Immature natural killer cell (primary cell): ENCODE measurements at regions not wholly inside any gene's neighbourhood (a gene's known extent, or its start where the extent isn't known, plus 50 kb on each side); places are given as distances from the start of the nearest gene placed in this dataset.

Experiments used
- DNase-seq, 3 donors: peaks; one replicate each; pipeline ENCODE4 v3.0.0; 2022; ENCODE audit warnings: mixed read lengths in 1 of 3
- H3K27ac Mint-ChIP-seq, 6 donors: one replicate each; pipeline ENCODE4 v1.8.0; 2020; ENCODE audit warnings: mixed read lengths in 6 of 6, mild to moderate bottlenecking in 5 of 6, inconsistent platforms in 4 of 6, moderate library complexity in 3 of 6
- H3K27me3 Mint-ChIP-seq, 3 donors: one replicate each; pipeline ENCODE4 v1.8.0; 2020 to 2021; ENCODE audit warnings: low read depth in 3 of 3, mild to moderate bottlenecking in 3 of 3, mixed read lengths in 3 of 3, moderate library complexity in 3 of 3, inconsistent platforms in 1 of 3
- H3K36me3 Mint-ChIP-seq, 3 donors: one replicate each; pipeline ENCODE4 v1.8.0; 2020; ENCODE audit warnings: mixed read lengths in 3 of 3, inconsistent platforms in 2 of 3, mild to moderate bottlenecking in 2 of 3
- H3K4me1 Mint-ChIP-seq, 2 donors: one replicate each; pipeline ENCODE4 v1.8.0; 2020; ENCODE audit warnings: inconsistent platforms in 2 of 2, mild to moderate bottlenecking in 2 of 2, mixed read lengths in 2 of 2, moderate library complexity in 1 of 2
- H3K4me3 Mint-ChIP-seq, 5 donors: one replicate each; pipeline ENCODE4 v1.8.0; 2020; ENCODE audit warnings: mild to moderate bottlenecking in 5 of 5, mixed read lengths in 5 of 5, inconsistent platforms in 3 of 5, moderate library complexity in 3 of 5
- H3K9me3 Mint-ChIP-seq, 6 donors: one replicate each; pipeline ENCODE4 v1.8.0; 2020; ENCODE audit warnings: mild to moderate bottlenecking in 6 of 6, mixed read lengths in 6 of 6, inconsistent platforms in 4 of 6, moderate library complexity in 3 of 6

DNA sequence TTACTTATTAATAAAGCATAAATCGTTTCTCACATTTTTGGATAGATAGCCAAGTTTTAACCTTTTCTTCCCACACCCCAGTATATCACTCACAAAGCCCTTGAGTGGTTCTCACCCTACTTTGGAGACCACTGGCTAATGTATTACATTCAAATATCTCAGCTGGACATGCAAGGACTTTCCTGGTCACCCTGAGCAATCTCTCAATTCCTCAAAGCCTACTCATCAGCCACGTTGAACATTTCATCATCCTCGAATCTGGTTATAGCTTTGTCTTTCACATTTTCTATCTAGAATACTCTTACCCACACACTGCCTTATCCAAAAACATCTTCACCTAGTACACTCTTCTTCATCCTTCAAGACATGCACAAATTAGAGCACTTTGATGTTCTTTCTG lies 71.1 kb upstream of the MAPRE2 start:
- H3K9me3 Mint-ChIP-seq: no peaks in the 10 kb centered on the region
- H3K27me3 Mint-ChIP-seq: peaks cover 2 to 4% (median 4%) of the 10 kb centered on the region in 3 donors
- DNase-seq: no peak

GRCh38 chr18:34971313-34971712 lies 69.9 kb upstream of the MAPRE2 start:
- Mint-ChIP-seq H3K27ac (no peak overlapping the region), H3K36me3 (no peaks in the 10 kb centered on the region), H3K4me1 (peaks cover 4 to 5% of the 10 kb centered on the region in 2 donors), H3K27me3 (peaks cover 2 to 8% (median 7%) of the 10 kb centered on the region in 3 donors), H3K9me3 (no peaks in the 10 kb centered on the region), H3K4me3 (no peak overlapping the region)
- no peak for DNase-seq

More for the DNA sequence above, 71.1 kb upstream of the MAPRE2 start:
- H3K27ac Mint-ChIP-seq: no peak overlapping the region
- no peak overlapping the region for H3K4me3 Mint-ChIP-seq
- H3K4me1 Mint-ChIP-seq: no peaks in the 10 kb centered on the region
- no peaks in the 10 kb centered on the region for H3K36me3 Mint-ChIP-seq

DNA sequence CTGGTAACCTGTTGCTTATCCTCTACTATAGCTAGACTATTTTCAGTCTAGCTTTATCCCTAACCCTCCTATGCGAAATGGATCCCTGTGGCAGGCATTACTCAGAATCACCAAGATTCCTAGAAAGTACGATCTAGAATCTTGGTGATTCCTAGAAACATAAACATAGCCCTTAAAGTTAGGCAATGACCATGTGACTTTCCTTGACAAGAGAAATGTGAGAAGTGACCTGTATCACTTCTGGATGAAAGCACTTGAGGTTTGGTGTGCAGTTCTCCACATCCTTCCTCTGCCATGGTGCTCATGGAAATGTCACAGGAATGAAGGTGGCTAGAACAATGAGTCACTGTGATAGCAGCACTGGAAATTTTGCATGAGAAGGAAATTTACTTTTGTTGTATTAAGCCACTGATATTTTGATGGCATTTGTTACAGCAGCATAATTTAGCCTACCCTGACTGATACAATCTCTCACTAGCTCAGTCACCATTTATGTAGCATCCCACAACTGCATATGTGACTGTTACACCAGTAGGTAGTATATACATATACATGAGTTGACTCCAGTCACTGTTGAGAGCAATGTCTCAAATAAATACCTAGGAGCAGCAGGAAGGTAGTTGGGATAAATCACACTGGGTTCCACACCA lies 68.3 kb upstream of the MAPRE2 start:
- Mint-ChIP-seq H3K4me3 (no peak overlapping the region), H3K36me3 (no peaks in the 10 kb centered on the region), H3K4me1 (peaks cover 9 to 12% of the 10 kb centered on the region in 2 donors), H3K27me3 (peaks cover under 1 to 13% (median 12%) of the 10 kb centered on the region in 3 donors), H3K9me3 (no peaks in the 10 kb centered on the region), H3K27ac (no peak overlapping the region)
- no peak for DNase-seq

DNA sequence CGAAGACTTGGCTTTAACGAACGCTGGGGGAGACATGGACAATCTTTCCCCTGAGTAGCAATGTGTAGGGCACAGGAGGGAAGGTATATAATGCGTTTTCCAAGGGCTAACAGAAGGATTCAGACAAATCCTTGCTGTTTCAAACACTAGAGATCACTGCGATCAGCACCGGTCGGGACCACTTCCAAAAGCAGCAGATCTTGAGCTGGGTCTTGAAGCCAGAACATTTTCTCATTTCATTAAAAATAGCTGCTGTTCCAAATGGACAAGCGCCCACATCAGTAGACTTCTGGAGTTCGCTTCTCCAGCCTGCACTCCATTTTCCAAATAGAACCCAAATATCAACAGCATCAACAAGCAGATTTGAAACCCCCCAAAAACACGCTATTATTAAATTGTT lies 65.1 kb upstream of the MAPRE2 start:
- Mint-ChIP-seq H3K27ac (peak overlapping the region in 5 of 6 donors; percentile 23 to 87 (median 63)), H3K36me3 (no peaks in the 10 kb centered on the region), H3K9me3 (no peaks in the 10 kb centered on the region), H3K4me1 (peaks cover 28 to 40% of the 10 kb centered on the region in 2 donors), H3K4me3 (peak overlapping the region; percentile 89 to 99 (median 96)), H3K27me3 (peaks cover 0 to 16% (median 11%) of the 10 kb centered on the region in 3 donors)
- DNase-seq: no peak

- Mint-ChIP-seq H3K4me1 (peaks cover 28 to 40% of the 10 kb centered on the region in 2 donors), H3K4me3 (peak overlapping the region; percentile 89 to 99 (median 96)), H3K36me3 (no peaks in the 10 kb centered on the region), H3K27ac (peak overlapping the region in 5 of 6 donors; percentile 23 to 87 (median 62)), H3K9me3 (no peaks in the 10 kb centered on the region), H3K27me3 (peaks cover 0 to 16% (median 11%) of the 10 kb centered on the region in 3 donors)
- no peak for DNase-seq
Measured at GRCh38 chr18:34976534-34976898, 64.7 kb upstream of the MAPRE2 start.

DNA sequence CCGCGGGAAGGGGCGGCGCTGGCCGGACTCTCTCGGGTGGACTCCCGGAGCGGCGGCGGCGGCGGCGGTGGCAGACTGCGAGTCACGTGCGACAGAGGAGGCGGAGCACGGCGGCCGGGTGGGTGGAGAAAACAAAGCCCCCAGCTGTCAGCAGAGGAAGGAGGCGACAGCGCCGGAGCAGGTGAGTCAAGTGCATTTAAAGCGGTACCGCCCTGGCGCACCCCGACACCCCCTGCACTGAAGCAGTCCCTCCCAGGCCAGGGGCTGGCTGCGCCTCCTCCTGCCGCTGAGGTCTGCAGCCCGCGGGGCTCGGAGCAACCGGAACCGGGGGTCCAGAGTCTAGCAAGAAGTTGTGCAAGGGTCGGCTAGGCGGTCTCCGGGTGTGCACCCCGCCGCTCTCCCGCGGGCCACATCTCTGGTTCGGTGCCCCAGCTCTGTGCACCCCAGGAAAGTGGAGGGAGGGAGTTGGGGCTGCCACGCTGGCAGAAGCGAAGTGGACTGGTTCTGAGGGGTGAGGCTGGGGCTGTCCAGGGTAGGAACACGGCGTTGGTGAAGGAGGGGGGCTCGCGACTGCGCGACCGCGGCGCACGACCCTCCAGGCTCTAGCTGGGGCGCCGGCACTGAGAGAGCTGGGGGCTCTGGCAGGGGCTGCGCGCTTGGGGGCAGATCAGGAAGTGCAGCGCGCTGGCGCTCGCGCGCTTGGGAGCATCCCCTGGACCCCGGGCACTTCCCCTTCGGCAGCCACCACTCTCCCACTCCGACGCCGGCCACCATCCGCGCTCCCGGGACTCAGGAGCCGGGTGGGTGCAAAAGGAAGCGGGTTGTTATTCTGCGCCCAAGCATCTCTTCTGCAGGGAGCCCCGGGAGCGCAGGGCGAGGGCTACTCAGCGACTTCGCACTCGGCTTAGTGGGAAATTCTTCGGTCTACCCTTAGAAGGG lies 64.0 kb upstream of the MAPRE2 start:
- Mint-ChIP-seq H3K4me1 (peaks cover 28 to 40% of the 10 kb centered on the region in 2 donors), H3K4me3 (peak overlapping the region; percentile 89 to 99 (median 96)), H3K36me3 (no peaks in the 10 kb centered on the region), H3K27ac (peak overlapping the region; percentile 87 to 96 (median 92)), H3K27me3 (peaks cover 0 to 16% (median 11%) of the 10 kb centered on the region in 3 donors), H3K9me3 (no peaks in the 10 kb centered on the region)
- DNase-seq: peak; percentile 78 to 81 (median 80)

DNA sequence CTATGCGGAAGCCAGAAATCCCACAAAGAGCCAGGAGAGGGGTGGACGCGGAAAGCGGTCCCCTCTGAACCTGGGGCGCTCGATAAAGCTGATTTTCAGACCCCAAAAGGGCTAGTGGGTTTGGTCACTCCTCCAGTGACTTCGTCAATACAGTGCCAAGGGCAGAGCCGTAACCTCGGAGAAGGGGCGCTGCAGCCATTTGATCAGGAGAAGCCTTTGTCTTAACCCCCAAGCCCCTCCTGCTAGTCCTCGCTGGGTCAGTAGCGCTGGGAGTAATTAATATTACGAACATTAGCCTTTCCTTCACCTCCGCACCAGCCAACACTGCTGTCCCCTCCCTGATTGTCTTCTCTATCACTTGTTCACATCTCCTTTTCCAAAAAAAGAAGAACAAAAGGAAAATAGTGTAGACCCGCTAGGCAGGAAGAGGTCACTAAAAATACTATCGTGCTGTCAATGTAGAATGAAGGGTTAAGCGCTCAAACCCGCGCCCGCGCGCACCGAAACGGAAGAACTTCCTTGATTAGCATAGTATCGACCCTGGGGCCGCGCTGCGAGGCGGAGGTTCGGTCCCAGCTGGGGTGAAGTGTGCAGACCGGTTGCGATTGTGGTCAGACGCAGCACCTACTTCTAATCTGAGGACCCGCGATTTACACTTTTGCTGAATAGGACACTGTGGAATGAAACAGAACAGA lies 63.2 kb upstream of the MAPRE2 start:
- Mint-ChIP-seq H3K36me3 (no peaks in the 10 kb centered on the region), H3K27me3 (peaks cover 0 to 16% (median 11%) of the 10 kb centered on the region in 3 donors), H3K9me3 (no peaks in the 10 kb centered on the region), H3K4me1 (peaks cover 28 to 40% of the 10 kb centered on the region in 2 donors), H3K27ac (peak overlapping the region; percentile 87 to 96 (median 92)), H3K4me3 (peak overlapping the region; percentile 89 to 99 (median 96))
- peak; percentile 49 to 59 (median 52) for DNase-seq

DNA sequence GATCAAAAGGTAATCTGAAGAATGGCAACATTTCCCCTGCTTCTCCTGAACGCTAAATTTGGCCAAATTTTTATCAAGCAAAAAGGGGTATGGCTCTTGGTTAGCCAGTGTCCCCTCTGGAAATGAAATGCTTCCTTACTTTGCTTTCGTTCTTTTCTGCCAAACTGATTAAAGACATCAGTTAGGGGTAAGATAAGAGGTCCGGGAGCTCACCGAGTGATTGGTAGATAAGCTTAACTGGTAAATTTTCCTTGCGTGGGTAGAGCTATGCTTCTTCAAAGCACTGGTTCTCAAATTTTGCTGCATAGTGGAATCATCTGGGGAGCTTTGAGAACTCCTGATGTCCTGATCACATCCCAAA lies 62.7 kb upstream of the MAPRE2 start:
- no peaks in the 10 kb centered on the region for H3K36me3 Mint-ChIP-seq
- DNase-seq: peak in 1 of 3 donors; percentile 14
- peak overlapping the region; percentile 87 to 96 (median 92) for H3K27ac Mint-ChIP-seq
- no peaks in the 10 kb centered on the region for H3K9me3 Mint-ChIP-seq
- H3K4me1 Mint-ChIP-seq: peaks cover 28 to 40% of the 10 kb centered on the region in 2 donors
- peak overlapping the region; percentile 89 to 99 (median 96) for H3K4me3 Mint-ChIP-seq
- peaks cover 0 to 16% (median 11%) of the 10 kb centered on the region in 3 donors for H3K27me3 Mint-ChIP-seq

- Mint-ChIP-seq H3K9me3 (no peaks in the 10 kb centered on the region), H3K4me3 (peak overlapping the region; percentile 89 to 99 (median 96)), H3K27ac (peak overlapping the region; percentile 87 to 96 (median 92)), H3K27me3 (peaks cover 0 to 16% (median 11%) of the 10 kb centered on the region in 3 donors), H3K4me1 (peaks cover 28 to 40% of the 10 kb centered on the region in 2 donors), H3K36me3 (no peaks in the 10 kb centered on the region)
- peak; percentile 46 to 56 (median 50) for DNase-seq
Measured at GRCh38 chr18:34978953-34979608, 62.1 kb upstream of the MAPRE2 start.

- peak overlapping the region in 3 of 6 donors; percentile 11 to 66 (median 33) for H3K27ac Mint-ChIP-seq
- DNase-seq: no peak
- no peak overlapping the region for H3K4me3 Mint-ChIP-seq
- no peaks in the 10 kb centered on the region for H3K9me3 Mint-ChIP-seq
- peaks cover 22 to 32% of the 10 kb centered on the region in 2 donors for H3K4me1 Mint-ChIP-seq
- H3K27me3 Mint-ChIP-seq: peaks cover 0 to 13% (median 5%) of the 10 kb centered on the region in 3 donors
- H3K36me3 Mint-ChIP-seq: no peaks in the 10 kb centered on the region
Measured at GRCh38 chr18:34981487-34981886, 59.7 kb upstream of the MAPRE2 start.

DNA sequence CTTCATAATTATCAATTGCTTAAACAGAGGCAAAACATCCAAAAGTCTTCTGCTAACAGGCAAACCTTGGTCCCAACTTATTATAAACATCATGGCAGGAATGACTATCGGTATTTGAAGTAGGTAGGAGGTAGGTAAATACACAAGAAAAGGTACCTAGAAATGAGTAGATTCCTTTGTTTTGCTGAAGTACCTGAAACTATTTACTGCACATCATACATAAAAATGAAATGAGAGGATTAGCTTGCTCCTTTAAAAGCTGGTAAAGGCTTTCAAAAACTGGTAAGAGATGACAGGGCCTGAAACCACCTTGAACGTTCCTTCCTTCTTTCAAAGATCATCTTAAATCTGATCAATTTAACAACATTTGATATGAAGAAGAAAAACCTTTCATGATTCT lies 55.2 kb upstream of the MAPRE2 start:
- Mint-ChIP-seq H3K27ac (no peak overlapping the region), H3K4me3 (no peak overlapping the region), H3K9me3 (no peaks in the 10 kb centered on the region), H3K4me1 (no peaks in the 10 kb centered on the region), H3K27me3 (no peaks in the 10 kb centered on the region), H3K36me3 (peaks cover 0 to 8% (median 3%) of the 10 kb centered on the region in 3 donors)
- DNase-seq: no peak

- no peaks in the 10 kb centered on the region for H3K27me3 Mint-ChIP-seq
- DNase-seq: no peak
- H3K27ac Mint-ChIP-seq: no peak overlapping the region
- peaks cover 0 to 14% (median 11%) of the 10 kb centered on the region in 3 donors for H3K36me3 Mint-ChIP-seq
- H3K4me1 Mint-ChIP-seq: no peaks in the 10 kb centered on the region
- no peak overlapping the region for H3K4me3 Mint-ChIP-seq
- H3K9me3 Mint-ChIP-seq: no peaks in the 10 kb centered on the region
Measured at GRCh38 chr18:34990597-34990996, 50.6 kb upstream of the MAPRE2 start.

GRCh38 chr18:34991152-34991551 lies 50.1 kb upstream of the MAPRE2 start:
- Mint-ChIP-seq H3K36me3 (peaks cover 0 to 15% (median 11%) of the 10 kb centered on the region in 3 donors), H3K4me1 (no peaks in the 10 kb centered on the region), H3K4me3 (no peak overlapping the region), H3K27me3 (no peaks in the 10 kb centered on the region), H3K9me3 (no peaks in the 10 kb centered on the region), H3K27ac (no peak overlapping the region)
- no peak for DNase-seq
